Right lobe of liver (tissue), 6 donors: ENCODE measurements at regions not wholly inside any gene's neighbourhood (a gene's known extent, or its start where the extent isn't known, plus 50 kb on each side); places are given as distances from the start of the nearest gene placed in this dataset.
"Not testable (repeated sequence)": the region's sequence is repeated elsewhere in the genome, so short reads cannot be mapped to it uniquely, and the experiment has no call there.

ENCODE experiments used
- ATAC-seq, 4 donors: fragments of 200-7000 bp; cut with Tn5 transposase; one replicate each; pipeline ENCODE4 v1.9.1; 2020; ENCODE audit warnings: mild to moderate bottlenecking in 4 of 4, moderate library complexity in 4 of 4
- DNase-seq, 3 donors: peaks; one replicate each; pipeline ENCODE4 v3.0.0-alpha.2; 2020
- H3K27ac ChIP-seq, 3 donors: fragments of 200-600 bp; one replicate each; pipeline ENCODE4 v1.8.0; 2022
- H3K27me3 ChIP-seq, 2 donors: fragments of 200-600 bp; one replicate each; pipeline ENCODE4 v1.8.0; 2022
- H3K36me3 ChIP-seq, 4 donors: fragments of 200-600 bp; sonication (generic) in 1 of 4; one replicate each; pipeline versions ENCODE4 v1.5.1 to v1.8.0; 2017 to 2022; ENCODE audit warnings: control low read depth in 1 of 4
- H3K4me1 ChIP-seq, 4 donors: fragments of 200-600 bp; sonication (generic) in 1 of 4; one replicate each; pipeline versions ENCODE4 v1.5.1 to v1.8.0; 2017 to 2022; ENCODE audit warnings: control low read depth in 1 of 4
- H3K4me3 ChIP-seq, 3 donors: fragments of 200-600 bp; one replicate each; pipeline ENCODE4 v1.8.0; 2022
- H3K9me3 ChIP-seq, 4 donors: fragments of 200-600 bp; sonication (generic) in 1 of 4; one replicate each; pipeline versions ENCODE4 v1.5.1 to v1.8.0; 2017 to 2022; ENCODE audit warnings: control low read depth in 1 of 4
- CTCF ChIP-seq, 4 donors: fragments of 200-600 bp in 3 of 4; fragments of 450-650 bp in 1 of 4; IDR thresholded peaks; one replicate each; pipeline versions ENCODE4 v1.5.1 to v1.8.0; 2016 to 2022; ENCODE audit warnings: antibody characterized with exemption in 4 of 4, mild to moderate bottlenecking in 2 of 4
- POLR2A ChIP-seq: fragments of 450-650 bp; IDR thresholded peaks from one replicate; pipeline ENCODE4 v1.6.1; 2017; ENCODE audit warnings: antibody characterized with exemption, mild to moderate bottlenecking
- WGBS: methylation state at CpG from one replicate; pipeline ENCODE4 v1.1.6; 2018; ENCODE audit warnings: low coverage, low lambda C conversion rate; ENCODE audit not compliant: insufficient coverage; ENCODE audit errors: missing lambda C conversion rate; 5-methylcytosine and 5-hydroxymethylcytosine counted together
- intact Hi-C, 2 donors: fragments of 100-400 bp; cut with DNase I; formaldehyde crosslinking; loops; one replicate each; pipeline versions ENCODE4 v1.11.2 to v1.14.1; 2022
- donor health status: DM: no; HTN: yes; CAD: no.
- donor health status: DM: no; HTN: no; CAD: no.
- donor health status: DM: no; HTN: no; CAD: no.
- donor health status: DM: no; HTN: yes; CAD: no.
- donor health status: DM: no; HTN: yes; CAD: no.

- DNase-seq = peak in 2 of 3 donors; percentile 39 to 42
- peak in 2 of 4 donors; percentile 10 to 20 for ATAC-seq
- intact Hi-C loops = no loop called here
Measured at GRCh38 chr16:29192329-29193247, 207.7 kb downstream of the LAT start.

GRCh38 chr16:29191636-29192180, 206.9 kb downstream of the LAT start:
- DNase-seq = peak in 2 of 3 donors; percentile 11 to 38
- H3K9me3 ChIP-seq, ATAC-seq, H3K4me1 ChIP-seq, H3K27ac ChIP-seq, H3K36me3 ChIP-seq, H3K27me3 ChIP-seq, intact Hi-C loops, H3K4me3 ChIP-seq: not testable (repeated sequence)
- WGBS = 82% methylated on average over 6 of the region's 12 CpGs

More at GRCh38 chr16:29192329-29193247, 207.7 kb downstream of the LAT start:
- Histone ChIP-seq H3K27me3 (no peaks in the 10 kb centered on the region), H3K27ac (no peak overlapping the region), H3K4me1 (no peaks in the 10 kb centered on the region), H3K36me3 (no peaks in the 10 kb centered on the region), H3K9me3 (no peaks in the 10 kb centered on the region), H3K4me3 (no peak overlapping the region)
- no peak for TF ChIP-seq POLR2A
- TF ChIP-seq CTCF (IDR thresholded peaks at IDR 0.05) = no peak
- 88% methylated on average over 3 of the region's 17 CpGs for WGBS

GRCh38 chr16:29190553-29191431, 205.9 kb downstream of the LAT start:
- ATAC-seq (peak in 1 of 4 donors; percentile 7), DNase-seq (peak in 2 of 3 donors; percentile 41 to 42)
- H3K4me3 ChIP-seq, intact Hi-C loops, H3K27me3 ChIP-seq, H3K36me3 ChIP-seq, H3K4me1 ChIP-seq, H3K27ac ChIP-seq, H3K9me3 ChIP-seq: not testable (repeated sequence)
- 80% methylated on average over 3 of the region's 19 CpGs for WGBS

GRCh38 chr16:29188806-29189205, 204.0 kb downstream of the LAT start:
- H3K4me1 ChIP-seq, H3K9me3 ChIP-seq, H3K27ac ChIP-seq, H3K27me3 ChIP-seq, H3K36me3 ChIP-seq, intact Hi-C loops, H3K4me3 ChIP-seq, ATAC-seq: not testable (repeated sequence)
- WGBS = no CpG with 5 or more reads among the region's 9 CpGs
- peak in 2 of 3 donors; percentile 27 to 36 for DNase-seq

- H3K4me1 ChIP-seq, H3K27me3 ChIP-seq, H3K9me3 ChIP-seq, H3K4me3 ChIP-seq, ATAC-seq, intact Hi-C loops, H3K36me3 ChIP-seq, H3K27ac ChIP-seq: not testable (repeated sequence)
- DNase-seq = peak in 2 of 3 donors; percentile 42
- 98% methylated on average over 10 of the region's 35 CpGs for WGBS
Measured at GRCh38 chr16:29186306-29187220, 201.7 kb downstream of the LAT start.

- intact Hi-C loops, H3K27me3 ChIP-seq, H3K4me3 ChIP-seq, H3K9me3 ChIP-seq, H3K4me1 ChIP-seq, H3K27ac ChIP-seq, H3K36me3 ChIP-seq, ATAC-seq: not testable (repeated sequence)
- DNase-seq = peak in 1 of 3 donors; percentile 30
- WGBS = 82% methylated on average over 6 of the region's 9 CpGs
Measured at GRCh38 chr16:29185872-29186271, 201.0 kb downstream of the LAT start.

GRCh38 chr16:29184738-29185438, 200.0 kb downstream of the LAT start:
- ATAC-seq (peak; percentile 9 to 48 (median 25)), DNase-seq (peak in 2 of 3 donors; percentile 44 to 60)
- H3K4me1 ChIP-seq, H3K27ac ChIP-seq, H3K27me3 ChIP-seq, H3K4me3 ChIP-seq, intact Hi-C loops, H3K9me3 ChIP-seq, H3K36me3 ChIP-seq: not testable (repeated sequence)
- 68% methylated on average over 12 of the region's 41 CpGs for WGBS

GRCh38 chr16:29182940-29183868, 198.4 kb downstream of the LAT start:
- H3K27me3 ChIP-seq, H3K4me1 ChIP-seq, H3K36me3 ChIP-seq, intact Hi-C loops, ATAC-seq, H3K4me3 ChIP-seq, H3K27ac ChIP-seq, H3K9me3 ChIP-seq: not testable (repeated sequence)
- DNase-seq = peak in 2 of 3 donors; percentile 41 to 50
- 96% methylated on average over 8 of the region's 25 CpGs for WGBS
